IPS DF 6.9 (cell line): ENCODE measurements at regions not wholly inside any gene's neighbourhood (a gene's known extent, or its start where the extent isn't known, plus 50 kb on each side); places are given as distances from the start of the nearest gene placed in this dataset.

Source experiments
- DNase-seq: peaks from one replicate; pipeline ENCODE4 v3.0.0-alpha.2; 2013; ENCODE audit warnings: low read depth, low spot score
- H3K27ac ChIP-seq: one replicate; pipeline ENCODE4 v1.5.1; 2013; ENCODE audit warnings: low read length, control low read depth
- H3K27me3 ChIP-seq: 2 replicates; pipeline ENCODE4 v1.6.1; 2013; ENCODE audit warnings: mild to moderate bottlenecking, low read length; ENCODE audit not compliant: control insufficient read depth, insufficient read depth
- H3K36me3 ChIP-seq: 2 replicates; pipeline ENCODE4 v1.6.1; 2013; ENCODE audit warnings: low read length; ENCODE audit not compliant: control insufficient read depth, insufficient read depth
- H3K4me1 ChIP-seq: 2 replicates; pipeline ENCODE4 v1.6.1; 2013; ENCODE audit warnings: low read length; ENCODE audit not compliant: control insufficient read depth, insufficient read depth
- H3K4me3 ChIP-seq: 2 replicates; pipeline ENCODE4 v1.5.1; 2013; ENCODE audit warnings: mild to moderate bottlenecking, low read length
- H3K9me3 ChIP-seq: 2 replicates; pipeline ENCODE4 v1.6.1; 2013; ENCODE audit warnings: low read length, inconsistent platforms; ENCODE audit not compliant: control insufficient read depth, insufficient read depth
- WGBS: extraction: QIAGEN DNeasy Blood & Tissue Kit; methylation state at CpG from one replicate; pipeline ENCODE4 v1.1.7; 2013; ENCODE audit warnings: mixed read lengths, missing lambda C conversion rate; ENCODE audit not compliant: insufficient read length, insufficient coverage; 5-methylcytosine and 5-hydroxymethylcytosine counted together

GRCh38 chr2:51410331-51410730, 378.4 kb upstream of the NRXN1 start:
- H3K27ac ChIP-seq, result no peak overlapping the region

GRCh38 chr2:51409920-51410319, 378.0 kb upstream of the NRXN1 start:
- H3K36me3 ChIP-seq, result no peaks in the 10 kb centered on the region
- H3K4me1 ChIP-seq, result no peaks in the 10 kb centered on the region
- no peaks in the 10 kb centered on the region for H3K9me3 ChIP-seq
- WGBS, result no CpG with 5 or more reads among the region's 1 CpG
- H3K27me3 ChIP-seq, result no peaks in the 10 kb centered on the region
- H3K4me3 ChIP-seq, result no peak overlapping the region
- DNase-seq, result no peak
- H3K27ac ChIP-seq, result no peak overlapping the region

More at GRCh38 chr2:51410331-51410730, 378.4 kb upstream of the NRXN1 start:
- Histone ChIP-seq H3K4me1 (no peaks in the 10 kb centered on the region), H3K36me3 (no peaks in the 10 kb centered on the region), H3K4me3 (no peak overlapping the region), H3K9me3 (no peaks in the 10 kb centered on the region), H3K27me3 (no peaks in the 10 kb centered on the region)
- WGBS, result no CpG with 5 or more reads among the region's 3 CpGs
- no peak for DNase-seq

- H3K9me3 ChIP-seq, result no peaks in the 10 kb centered on the region
- H3K4me3 ChIP-seq, result no peak overlapping the region
- DNase-seq, result no peak
- H3K27ac ChIP-seq, result no peak overlapping the region
- H3K4me1 ChIP-seq, result no peaks in the 10 kb centered on the region
- H3K27me3 ChIP-seq, result no peaks in the 10 kb centered on the region
- no CpG with 5 or more reads among the region's 3 CpGs for WGBS
- no peaks in the 10 kb centered on the region for H3K36me3 ChIP-seq
Measured at GRCh38 chr2:51404226-51404625, 372.3 kb upstream of the NRXN1 start.

- Histone ChIP-seq H3K4me1 (no peaks in the 10 kb centered on the region), H3K9me3 (no peaks in the 10 kb centered on the region), H3K4me3 (no peak overlapping the region), H3K27me3 (no peaks in the 10 kb centered on the region), H3K36me3 (no peaks in the 10 kb centered on the region), H3K27ac (no peak overlapping the region)
- DNase-seq, result no peak
- no CpG with 5 or more reads among the region's 5 CpGs for WGBS
Measured at GRCh38 chr2:51401546-51401945, 369.6 kb upstream of the NRXN1 start.

DNA sequence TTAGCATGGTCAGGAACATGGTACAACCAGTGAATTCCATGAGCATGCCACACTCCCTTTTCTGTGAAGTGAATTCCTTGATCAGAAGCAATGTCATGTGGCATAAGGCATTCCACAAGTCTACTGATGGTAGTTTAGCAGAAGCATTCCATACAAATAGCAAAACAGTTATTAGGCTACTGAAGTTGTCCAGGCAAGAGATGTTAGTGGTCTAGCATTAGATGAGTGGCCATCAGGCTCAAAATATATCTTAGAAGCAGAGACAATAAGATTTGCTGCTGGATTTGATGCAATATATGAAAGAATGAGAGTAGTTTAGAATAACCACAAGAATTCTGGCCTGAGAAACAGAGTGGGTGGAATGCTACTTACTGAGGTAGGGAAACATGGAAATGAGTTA, 355.3 kb upstream of the NRXN1 start:
- Histone ChIP-seq H3K4me1 (no peaks in the 10 kb centered on the region), H3K27me3 (no peaks in the 10 kb centered on the region), H3K36me3 (no peaks in the 10 kb centered on the region), H3K9me3 (no peaks in the 10 kb centered on the region), H3K27ac (no peak overlapping the region), H3K4me3 (no peak overlapping the region)
- no peak for DNase-seq

- H3K4me3 ChIP-seq, result no peak overlapping the region
- no peak for DNase-seq
- no peak overlapping the region for H3K27ac ChIP-seq
- no peaks in the 10 kb centered on the region for H3K4me1 ChIP-seq
- H3K27me3 ChIP-seq, result no peaks in the 10 kb centered on the region
- H3K9me3 ChIP-seq, result no peaks in the 10 kb centered on the region
- no peaks in the 10 kb centered on the region for H3K36me3 ChIP-seq
Measured at GRCh38 chr2:51379997-51380396, 348.1 kb upstream of the NRXN1 start.

GRCh38 chr2:51368250-51368649, 336.3 kb upstream of the NRXN1 start:
- DNase-seq, result no peak
- Histone ChIP-seq H3K9me3 (no peaks in the 10 kb centered on the region), H3K36me3 (no peaks in the 10 kb centered on the region), H3K27ac (no peak overlapping the region), H3K27me3 (no peaks in the 10 kb centered on the region), H3K4me3 (no peak overlapping the region), H3K4me1 (no peaks in the 10 kb centered on the region)
- no CpG with 5 or more reads among the region's 4 CpGs for WGBS

DNA sequence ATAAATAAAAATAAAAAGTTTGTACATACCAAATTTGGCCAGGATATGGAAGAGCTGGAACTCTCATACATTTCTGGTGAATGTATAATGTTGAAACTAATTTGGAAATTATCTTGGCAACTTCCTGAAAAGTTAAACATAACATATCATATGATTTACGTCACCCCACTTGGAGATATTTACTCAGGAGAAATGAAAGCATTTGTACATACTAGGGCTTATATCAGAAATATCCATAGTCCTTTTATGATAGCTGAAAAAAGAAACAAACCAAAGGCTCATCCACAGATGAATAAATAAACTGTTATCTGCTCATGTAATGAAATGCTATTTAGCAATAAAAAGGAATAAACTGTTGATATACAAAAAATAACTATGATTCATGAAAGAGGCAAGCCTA, 318.2 kb upstream of the NRXN1 start:
- no peak overlapping the region for H3K4me3 ChIP-seq
- DNase-seq, result no peak
- no peak overlapping the region for H3K27ac ChIP-seq
- H3K9me3 ChIP-seq, result no peaks in the 10 kb centered on the region
- H3K27me3 ChIP-seq, result no peaks in the 10 kb centered on the region
- no CpG with 5 or more reads among the region's 1 CpG for WGBS
- H3K4me1 ChIP-seq, result no peaks in the 10 kb centered on the region
- no peaks in the 10 kb centered on the region for H3K36me3 ChIP-seq

DNA sequence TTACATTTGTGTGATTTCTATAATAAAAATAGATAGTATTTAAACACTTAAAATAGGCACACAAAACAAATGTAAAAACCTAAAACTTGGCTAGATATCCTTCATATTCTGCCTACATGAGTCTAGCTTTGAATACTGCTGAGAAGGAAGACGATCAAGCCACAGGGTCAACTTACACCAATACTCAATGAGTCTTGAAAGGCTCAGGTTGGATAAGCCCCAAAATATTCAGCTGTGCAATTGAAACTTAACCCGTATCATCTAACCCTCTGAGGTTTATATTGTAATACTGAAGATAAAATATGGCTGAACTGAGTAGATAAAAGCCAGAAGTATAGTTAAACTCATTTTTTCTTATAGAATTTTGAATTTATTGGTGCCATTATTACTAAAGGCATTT, 313.0 kb upstream of the NRXN1 start:
- H3K9me3 ChIP-seq, result no peaks in the 10 kb centered on the region
- no peaks in the 10 kb centered on the region for H3K27me3 ChIP-seq
- H3K4me1 ChIP-seq, result no peaks in the 10 kb centered on the region

DNA sequence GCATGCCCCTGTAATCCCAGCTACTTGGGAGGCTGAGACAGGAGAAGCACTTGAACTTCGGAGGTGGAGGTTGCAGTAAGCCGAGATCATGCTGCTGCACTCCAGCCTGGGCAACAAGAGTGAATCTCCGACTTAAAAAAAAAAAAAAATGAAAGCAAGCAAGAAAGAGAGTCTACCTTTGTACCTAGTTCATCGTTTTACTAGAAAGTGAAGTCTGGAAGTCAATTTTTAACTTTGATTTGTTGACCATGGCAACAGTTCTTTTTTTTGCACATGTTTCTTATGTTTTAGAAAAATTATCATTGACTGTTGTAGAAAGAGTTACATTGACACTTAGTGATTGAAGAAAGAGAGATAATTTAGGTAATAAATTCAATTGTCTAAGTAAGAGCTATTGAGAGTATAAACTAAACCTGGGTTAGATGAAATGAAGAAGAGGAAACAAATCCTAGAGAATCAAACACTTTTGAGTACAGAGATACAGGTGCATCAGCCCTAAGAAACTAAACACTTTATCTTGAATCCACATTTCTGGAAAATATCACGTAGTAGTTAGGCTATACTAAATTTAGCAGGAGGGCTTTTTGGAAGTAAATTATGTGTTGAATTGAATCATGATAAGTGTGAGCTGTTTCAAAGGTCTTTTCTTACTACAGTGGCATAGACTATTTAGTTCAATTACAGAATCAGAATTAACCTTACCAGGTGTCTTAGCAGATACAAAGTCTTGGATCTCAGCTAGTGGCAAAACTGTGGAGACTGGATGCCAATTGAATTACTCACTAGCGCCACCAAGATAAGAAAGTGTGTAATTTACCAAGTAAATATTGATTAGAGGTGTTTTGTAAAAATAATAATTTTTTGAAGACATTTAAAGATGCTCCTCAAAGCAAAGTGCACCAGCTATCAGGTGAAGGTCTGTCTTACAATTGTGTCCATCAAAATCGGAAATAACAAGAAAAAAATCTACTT, 303.4 kb upstream of the NRXN1 start:
- Histone ChIP-seq H3K36me3 (no peaks in the 10 kb centered on the region), H3K4me1 (no peaks in the 10 kb centered on the region), H3K9me3 (no peaks in the 10 kb centered on the region), H3K4me3 (no peak overlapping the region), H3K27me3 (no peaks in the 10 kb centered on the region), H3K27ac (no peak overlapping the region)
- no CpG with 5 or more reads among the region's 7 CpGs for WGBS
- peak; percentile 5 for DNase-seq

More for the DNA sequence above, 313.0 kb upstream of the NRXN1 start:
- H3K36me3 ChIP-seq, result no peaks in the 10 kb centered on the region
- DNase-seq, result no peak
- H3K27ac ChIP-seq, result no peak overlapping the region
- WGBS, result no CpG with 5 or more reads among the region's 2 CpGs
- H3K4me3 ChIP-seq, result no peak overlapping the region

DNA sequence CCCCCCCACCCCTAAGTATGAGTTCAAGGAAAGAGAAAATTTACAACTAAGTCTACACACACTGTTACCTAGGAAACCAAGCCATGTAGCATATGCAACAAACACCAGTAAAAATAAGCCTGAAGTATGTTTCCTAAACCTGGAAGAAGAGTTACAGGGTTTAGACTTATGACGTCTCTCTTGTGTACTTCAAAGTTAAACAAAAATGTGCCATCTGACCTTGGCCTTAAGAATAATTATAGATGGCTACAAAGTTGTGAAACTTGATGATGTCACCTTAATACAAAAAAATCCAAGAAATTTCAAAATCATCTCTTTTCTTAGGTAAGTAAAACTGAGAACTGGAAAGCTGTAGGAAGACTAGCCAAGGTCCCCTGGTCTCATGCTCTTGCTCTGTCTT, 297.6 kb upstream of the NRXN1 start:
- Histone ChIP-seq H3K36me3 (no peaks in the 10 kb centered on the region), H3K4me1 (no peaks in the 10 kb centered on the region), H3K4me3 (no peak overlapping the region), H3K27ac (no peak overlapping the region), H3K9me3 (no peaks in the 10 kb centered on the region), H3K27me3 (no peaks in the 10 kb centered on the region)
- no peak for DNase-seq
- WGBS, result no CpG with 5 or more reads among the region's 1 CpG
